Neural cell (in vitro differentiated cells): ENCODE measurements at regions not wholly inside any gene's neighbourhood (a gene's known extent, or its start where the extent isn't known, plus 50 kb on each side); places are given as distances from the start of the nearest gene placed in this dataset.

ENCODE experiments used
- H2AFZ ChIP-seq: fragments of 200-600, 300-800 bp; sonication (generic), shearing (Covaris generic); 2 replicates; pipeline ENCODE4 v1.6.0; 2014; ENCODE audit warnings: low read depth, mild to moderate bottlenecking, antibody characterized with exemption, low read length, moderate library complexity
- H3F3A ChIP-seq: fragments of 200-600 bp; shearing (Covaris generic); 2 replicates; pipeline ENCODE4 v1.6.1; 2016; ENCODE audit warnings: mild to moderate bottlenecking, moderate library complexity, mixed read lengths, antibody characterized with exemption, low read length; ENCODE audit not compliant: insufficient read depth, poor library complexity, severe bottlenecking
- H3K27ac ChIP-seq: fragments of 200-600, 300-800 bp; sonication (generic), shearing (Covaris generic); 2 replicates; pipeline ENCODE4 v1.5.1; 2014; ENCODE audit warnings: mild to moderate bottlenecking, low read length, moderate library complexity
- H3K27me3 ChIP-seq: fragments of 300-800, 200-600 bp; sonication (generic), shearing (Covaris generic); 2 replicates; pipeline ENCODE4 v1.6.0; 2014; ENCODE audit warnings: mild to moderate bottlenecking, low read depth, low read length, moderate library complexity; ENCODE audit not compliant: insufficient read depth
- H3K36me3 ChIP-seq: fragments of 300-800, 200-600 bp; sonication (generic), shearing (Covaris generic); 2 replicates; pipeline ENCODE4 v1.5.1; 2014; ENCODE audit warnings: mild to moderate bottlenecking, antibody characterized with exemption, low read length, moderate library complexity; ENCODE audit not compliant: insufficient read depth
- H3K4me2 ChIP-seq: fragments of 300-800, 200-600 bp; sonication (generic), shearing (Covaris generic); 2 replicates; pipeline ENCODE4 v1.6.0; 2014; ENCODE audit warnings: mild to moderate bottlenecking, low read length
- H3K4me3 ChIP-seq: fragments of 300-800, 200-600 bp; sonication (generic), shearing (Covaris generic); 2 replicates; pipeline ENCODE4 v1.5.1; 2014; ENCODE audit warnings: mild to moderate bottlenecking, low read length, moderate library complexity
- H3K79me2 ChIP-seq: fragments of 200-600 bp; shearing (Covaris generic); replicated peaks from 2 replicates; pipeline ENCODE4 v1.6.0; 2014; ENCODE audit warnings: mild to moderate bottlenecking, low read length, moderate library complexity; ENCODE audit not compliant: insufficient read depth
- H3K9ac ChIP-seq: fragments of 300-800, 200-600 bp; sonication (generic), shearing (Covaris generic); 2 replicates; pipeline ENCODE4 v1.6.1; 2016; ENCODE audit warnings: mild to moderate bottlenecking, low read length, mixed read lengths
- H3K9me2 ChIP-seq: fragments of 200-600 bp; shearing (Covaris generic); 2 replicates; pipeline ENCODE4 v1.6.1; 2016; ENCODE audit warnings: mild to moderate bottlenecking, low read length, mixed read lengths; ENCODE audit not compliant: insufficient read depth
- H3K9me3 ChIP-seq: fragments of 200-600, 300-800 bp; sonication (generic), shearing (Covaris generic); 2 replicates; pipeline ENCODE4 v1.6.1; 2016; ENCODE audit warnings: mild to moderate bottlenecking, mixed run types, low read length, moderate library complexity, mixed read lengths
- H4K20me1 ChIP-seq: fragments of 200-600 bp; shearing (Covaris generic); 2 replicates; pipeline ENCODE4 v1.6.1; 2016; ENCODE audit warnings: mild to moderate bottlenecking, mixed run types; ENCODE audit not compliant: insufficient read depth
- EP300 ChIP-seq: fragments of 450-650 bp; conservative IDR thresholded peaks from 2 replicates; pipeline ENCODE4 v1.6.1; 2014; ENCODE audit warnings: antibody characterized with exemption, mild to moderate bottlenecking, moderate library complexity; ENCODE audit not compliant: poor library complexity, severe bottlenecking
- EZH2 ChIP-seq: fragments of 200-600, 300-800 bp; shearing (Covaris generic), sonication (generic); IDR thresholded peaks from 2 replicates; pipeline ENCODE4 v1.6.1; 2014; ENCODE audit warnings: antibody characterized with exemption, low read length, borderline replicate concordance, mild to moderate bottlenecking; ENCODE audit not compliant: insufficient read depth, poor library complexity, severe bottlenecking
- MXI1 ChIP-seq: fragments of 450-650 bp; conservative IDR thresholded peaks from 2 replicates; pipeline ENCODE4 v1.6.1; 2014; ENCODE audit warnings: antibody characterized with exemption, mild to moderate bottlenecking; ENCODE audit not compliant: poor library complexity, severe bottlenecking
- POLR2AphosphoS5 ChIP-seq: IDR thresholded peaks from 2 replicates; pipeline ENCODE4 v1.6.1; 2012
- RAD21 ChIP-seq: fragments of 450-650 bp; conservative IDR thresholded peaks from 2 replicates; pipeline ENCODE4 v1.6.1; 2014; ENCODE audit warnings: antibody characterized with exemption, mild to moderate bottlenecking, moderate library complexity
- SMC3 ChIP-seq: fragments of 450-650 bp; conservative IDR thresholded peaks from 2 replicates; pipeline ENCODE4 v1.6.1; 2014; ENCODE audit warnings: antibody characterized with exemption, mild to moderate bottlenecking, moderate library complexity; ENCODE audit not compliant: poor library complexity
- TAF1 ChIP-seq: IDR thresholded peaks from 2 replicates; pipeline ENCODE4 v1.6.1; 2012; ENCODE audit warnings: low read depth
- TF ChIP-seq, protein P1 (sequence below): IDR thresholded peaks from 2 replicates; pipeline ENCODE4 v1.6.1; 2012; ENCODE audit warnings: borderline replicate concordance
- TF ChIP-seq, protein P2 (sequence below): fragments of 450-650 bp; IDR thresholded peaks from 2 replicates; pipeline ENCODE4 v1.5.1; 2014; ENCODE audit warnings: antibody characterized with exemption, mild to moderate bottlenecking, moderate library complexity; ENCODE audit not compliant: poor library complexity, severe bottlenecking

DNA sequence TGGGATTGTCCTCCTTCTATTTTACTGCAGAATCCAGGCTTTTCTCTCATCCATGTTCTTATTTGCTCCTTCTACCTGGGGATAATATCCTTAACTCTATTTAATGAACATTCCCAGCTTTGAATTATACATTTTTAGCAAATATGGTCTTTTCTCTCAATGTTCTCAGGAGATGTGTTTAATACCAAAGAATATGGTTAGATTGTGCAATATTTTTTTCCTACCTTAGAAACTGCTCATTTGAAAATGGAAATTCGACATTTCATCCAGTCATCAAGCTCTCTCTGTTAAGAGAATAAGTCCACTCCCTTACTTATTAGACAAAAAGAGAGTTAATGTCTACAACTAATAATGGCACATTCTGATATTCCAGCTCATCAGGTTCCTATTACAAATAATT lies 160.4 kb upstream of the GULP1 start:
- no peak overlapping the region for H3K4me3 ChIP-seq
- no peaks in the 10 kb centered on the region for H3K27me3 ChIP-seq
- no peaks in the 10 kb centered on the region for H3K9me2 ChIP-seq
- H2AFZ ChIP-seq = no peak overlapping the region
- TF ChIP-seq RAD21 (no peak), EZH2 (no peak), SMC3 (no peak), MXI1 (no peak), TAF1 (no peak), EP300 (no peak), POLR2AphosphoS5 (no peak)
- TF ChIP-seq, protein P1, sequence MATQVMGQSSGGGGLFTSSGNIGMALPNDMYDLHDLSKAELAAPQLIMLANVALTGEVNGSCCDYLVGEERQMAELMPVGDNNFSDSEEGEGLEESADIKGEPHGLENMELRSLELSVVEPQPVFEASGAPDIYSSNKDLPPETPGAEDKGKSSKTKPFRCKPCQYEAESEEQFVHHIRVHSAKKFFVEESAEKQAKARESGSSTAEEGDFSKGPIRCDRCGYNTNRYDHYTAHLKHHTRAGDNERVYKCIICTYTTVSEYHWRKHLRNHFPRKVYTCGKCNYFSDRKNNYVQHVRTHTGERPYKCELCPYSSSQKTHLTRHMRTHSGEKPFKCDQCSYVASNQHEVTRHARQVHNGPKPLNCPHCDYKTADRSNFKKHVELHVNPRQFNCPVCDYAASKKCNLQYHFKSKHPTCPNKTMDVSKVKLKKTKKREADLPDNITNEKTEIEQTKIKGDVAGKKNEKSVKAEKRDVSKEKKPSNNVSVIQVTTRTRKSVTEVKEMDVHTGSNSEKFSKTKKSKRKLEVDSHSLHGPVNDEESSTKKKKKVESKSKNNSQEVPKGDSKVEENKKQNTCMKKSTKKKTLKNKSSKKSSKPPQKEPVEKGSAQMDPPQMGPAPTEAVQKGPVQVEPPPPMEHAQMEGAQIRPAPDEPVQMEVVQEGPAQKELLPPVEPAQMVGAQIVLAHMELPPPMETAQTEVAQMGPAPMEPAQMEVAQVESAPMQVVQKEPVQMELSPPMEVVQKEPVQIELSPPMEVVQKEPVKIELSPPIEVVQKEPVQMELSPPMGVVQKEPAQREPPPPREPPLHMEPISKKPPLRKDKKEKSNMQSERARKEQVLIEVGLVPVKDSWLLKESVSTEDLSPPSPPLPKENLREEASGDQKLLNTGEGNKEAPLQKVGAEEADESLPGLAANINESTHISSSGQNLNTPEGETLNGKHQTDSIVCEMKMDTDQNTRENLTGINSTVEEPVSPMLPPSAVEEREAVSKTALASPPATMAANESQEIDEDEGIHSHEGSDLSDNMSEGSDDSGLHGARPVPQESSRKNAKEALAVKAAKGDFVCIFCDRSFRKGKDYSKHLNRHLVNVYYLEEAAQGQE = no peak
- TF ChIP-seq, protein P2, sequence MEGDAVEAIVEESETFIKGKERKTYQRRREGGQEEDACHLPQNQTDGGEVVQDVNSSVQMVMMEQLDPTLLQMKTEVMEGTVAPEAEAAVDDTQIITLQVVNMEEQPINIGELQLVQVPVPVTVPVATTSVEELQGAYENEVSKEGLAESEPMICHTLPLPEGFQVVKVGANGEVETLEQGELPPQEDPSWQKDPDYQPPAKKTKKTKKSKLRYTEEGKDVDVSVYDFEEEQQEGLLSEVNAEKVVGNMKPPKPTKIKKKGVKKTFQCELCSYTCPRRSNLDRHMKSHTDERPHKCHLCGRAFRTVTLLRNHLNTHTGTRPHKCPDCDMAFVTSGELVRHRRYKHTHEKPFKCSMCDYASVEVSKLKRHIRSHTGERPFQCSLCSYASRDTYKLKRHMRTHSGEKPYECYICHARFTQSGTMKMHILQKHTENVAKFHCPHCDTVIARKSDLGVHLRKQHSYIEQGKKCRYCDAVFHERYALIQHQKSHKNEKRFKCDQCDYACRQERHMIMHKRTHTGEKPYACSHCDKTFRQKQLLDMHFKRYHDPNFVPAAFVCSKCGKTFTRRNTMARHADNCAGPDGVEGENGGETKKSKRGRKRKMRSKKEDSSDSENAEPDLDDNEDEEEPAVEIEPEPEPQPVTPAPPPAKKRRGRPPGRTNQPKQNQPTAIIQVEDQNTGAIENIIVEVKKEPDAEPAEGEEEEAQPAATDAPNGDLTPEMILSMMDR = no peak
- no peaks in the 10 kb centered on the region for H3K36me3 ChIP-seq
- H3K79me2 ChIP-seq = no peaks in the 10 kb centered on the region
- no peaks in the 10 kb centered on the region for H3F3A ChIP-seq
- no peak overlapping the region for H3K9ac ChIP-seq
- no peaks in the 10 kb centered on the region for H4K20me1 ChIP-seq
- H3K4me2 ChIP-seq = no peak overlapping the region
- no peaks in the 10 kb centered on the region for H3K9me3 ChIP-seq
- H3K27ac ChIP-seq = no peak overlapping the region

DNA sequence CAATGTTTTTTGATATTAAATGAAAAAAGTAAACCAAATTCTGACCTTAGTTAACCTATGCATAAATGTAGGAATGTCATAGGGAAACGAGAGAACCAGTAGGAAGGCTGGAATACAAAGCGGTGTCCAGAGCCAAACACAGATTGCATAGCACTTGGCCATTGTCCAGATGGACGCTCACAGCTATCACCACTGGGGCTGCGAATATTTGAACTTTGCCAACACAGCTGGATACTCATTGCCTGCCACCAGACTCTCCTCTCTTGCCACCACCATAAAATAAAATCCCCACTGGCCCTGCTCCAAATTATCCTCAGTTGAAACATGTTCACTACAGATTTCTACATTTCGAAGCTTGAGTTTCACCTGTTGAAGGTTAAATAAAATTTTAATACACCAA lies 159.3 kb upstream of the GULP1 start:
- Histone ChIP-seq H3F3A (no peaks in the 10 kb centered on the region), H3K79me2 (no peaks in the 10 kb centered on the region), H4K20me1 (no peaks in the 10 kb centered on the region), H3K36me3 (no peaks in the 10 kb centered on the region), H3K9me3 (no peaks in the 10 kb centered on the region), H3K9ac (no peak overlapping the region), H3K27me3 (no peaks in the 10 kb centered on the region), H3K27ac (no peak overlapping the region), H3K9me2 (no peaks in the 10 kb centered on the region), H2AFZ (no peak overlapping the region), H3K4me2 (no peak overlapping the region), H3K4me3 (no peak overlapping the region)
- no peak for TF ChIP-seq EP300

DNA sequence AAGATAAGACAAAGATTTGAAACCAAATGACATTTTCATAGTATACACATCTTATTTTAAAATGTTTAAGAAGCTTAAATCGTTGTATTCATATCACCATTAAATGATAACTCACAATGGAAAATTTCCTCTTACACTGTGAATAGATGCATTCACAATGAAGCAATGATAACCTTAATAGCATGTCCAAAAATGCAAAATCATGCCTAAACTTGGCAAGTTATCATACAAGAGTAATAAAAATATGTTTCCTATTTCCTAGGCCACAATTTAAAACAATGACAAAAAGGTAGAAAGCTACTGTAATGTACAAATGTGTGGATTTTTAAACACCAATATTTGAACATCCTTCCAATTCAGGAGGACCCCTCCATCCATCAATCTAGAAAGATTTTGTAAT lies 157.4 kb upstream of the GULP1 start:
- Histone ChIP-seq H3K9me2 (no peaks in the 10 kb centered on the region), H3K4me2 (no peak overlapping the region), H2AFZ (no peak overlapping the region), H3K9ac (no peak overlapping the region), H3K27ac (no peak overlapping the region), H3K36me3 (no peaks in the 10 kb centered on the region), H3F3A (no peaks in the 10 kb centered on the region), H3K9me3 (no peaks in the 10 kb centered on the region), H3K27me3 (no peaks in the 10 kb centered on the region), H4K20me1 (no peaks in the 10 kb centered on the region), H3K79me2 (no peaks in the 10 kb centered on the region), H3K4me3 (no peak overlapping the region)
- no peak for TF ChIP-seq POLR2AphosphoS5
- TF ChIP-seq, protein P1 = no peak
- TF ChIP-seq EZH2 = no peak
- no peak for TF ChIP-seq RAD21
- no peak for TF ChIP-seq MXI1
- no peak for TF ChIP-seq SMC3
- TF ChIP-seq, protein P2 = no peak
- no peak for TF ChIP-seq EP300
- no peak for TF ChIP-seq TAF1
